Erythroblast (primary cell): ENCODE measurements at regions not wholly inside any gene's neighbourhood (a gene's known extent, or its start where the extent isn't known, plus 50 kb on each side); places are given as distances from the start of the nearest gene placed in this dataset.

ENCODE experiments used
- GATA1 ChIP-seq: IDR thresholded peaks from 2 replicates; pipeline ENCODE4 v1.6.1; 2011; ENCODE audit warnings: low read depth, mild to moderate bottlenecking, control low read depth, low read length, moderate library complexity
- POLR2A ChIP-seq: IDR thresholded peaks from 2 replicates; pipeline ENCODE4 v1.6.1; 2011; ENCODE audit warnings: mild to moderate bottlenecking, low read length

DNA sequence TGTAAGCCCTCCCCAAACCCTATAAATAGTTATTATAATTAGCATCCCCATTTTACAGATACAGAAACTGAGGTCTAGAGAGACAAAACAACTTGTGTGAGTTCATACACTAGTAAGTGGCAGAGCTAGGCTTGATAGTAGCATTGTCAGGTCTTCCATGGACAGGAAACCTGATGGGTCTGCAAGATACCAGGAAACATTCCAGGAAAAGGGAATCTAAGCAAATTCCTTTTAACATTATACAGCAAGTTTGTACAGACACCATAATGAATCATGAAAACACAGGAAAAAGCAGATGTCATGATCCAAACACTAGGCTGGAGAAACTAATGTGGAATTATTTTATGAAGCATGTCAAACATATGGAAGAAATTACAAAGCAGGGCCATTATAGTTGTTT is 89.1 kb upstream of the KCNK2 start:
- TF ChIP-seq POLR2A, result no peak
- no peak for TF ChIP-seq GATA1
